IMR-90 (cell line): ENCODE measurements at regions not wholly inside any gene's neighbourhood (a gene's known extent, or its start where the extent isn't known, plus 50 kb on each side); places are given as distances from the start of the nearest gene placed in this dataset.

Source experiments
- ATAC-seq: fragments of 200-7000 bp; cut with Tn5 transposase; 2 replicates; pipeline ENCODE4 v1.9.1; 2020; ENCODE audit warnings: low read depth, mild to moderate bottlenecking, moderate library complexity
- BruUV-seq: library from RNA; stranded (reverse); fragments of 400-500 nt; replicated peaks from 2 replicates; lab custom pipeline; 2021; lab: Mats Ljungman, UMichigan
- CTCF ChIA-PET: fragments of 300-600 bp; formaldehyde crosslinking; extraction: SDS; loops from one replicate; lab custom pipeline; 2021; ENCODE audit warnings: antibody characterized with exemption; lab: Yijun Ruan, JAX
- POLR2A ChIA-PET: fragments of 300-600 bp; sonication (Branson Sonifier 250); formaldehyde crosslinking; loops from one replicate; lab custom pipeline; 2022; ENCODE audit warnings: antibody characterized with exemption; ENCODE audit not compliant: unreplicated experiment; lab: Charles Lee
- DNase-seq: peaks from one replicate; pipeline ENCODE4 v3.0.0; 2013
- H2AFZ ChIP-seq: replicated peaks from 2 replicates; pipeline ENCODE3; 2013; ENCODE audit warnings: low read length, mild to moderate bottlenecking; ENCODE audit not compliant: poor library complexity
- H2AK5ac ChIP-seq: 2 replicates; pipeline ENCODE4 v1.6.1; 2013; ENCODE audit warnings: low read depth, low read length, inconsistent platforms
- H2AK9ac ChIP-seq: replicated peaks from 2 replicates; pipeline ENCODE3; 2013; ENCODE audit warnings: mild to moderate bottlenecking, low read depth, low read length, moderate library complexity; ENCODE audit not compliant: poor library complexity
- H2BK120ac ChIP-seq: 2 replicates; pipeline ENCODE4 v1.6.1; 2013; ENCODE audit warnings: low read depth, low read length, inconsistent platforms
- H2BK15ac ChIP-seq: 3 replicates; pipeline ENCODE4 v1.6.1; 2013; ENCODE audit warnings: low read depth, low read length, inconsistent platforms
- H2BK20ac ChIP-seq: 2 replicates; pipeline ENCODE4 v1.6.1; 2013; ENCODE audit warnings: low read depth, mild to moderate bottlenecking, inconsistent platforms, low read length, moderate library complexity
- H2BK5ac ChIP-seq: 2 replicates; pipeline ENCODE4 v1.6.1; 2013; ENCODE audit warnings: mild to moderate bottlenecking, low read depth, low read length, inconsistent platforms; ENCODE audit not compliant: poor library complexity, severe bottlenecking
- H3K14ac ChIP-seq: replicated peaks from 2 replicates; pipeline ENCODE4 v1.6.1; 2013; ENCODE audit warnings: low read depth, low read length, inconsistent platforms
- H3K18ac ChIP-seq: 2 replicates; pipeline ENCODE4 v1.6.1; 2013; ENCODE audit warnings: low read depth, low read length, control low read depth
- H3K23ac ChIP-seq: 2 replicates; pipeline ENCODE4 v1.6.1; 2013; ENCODE audit warnings: low read depth, low read length, inconsistent platforms
- H3K27ac ChIP-seq: 2 replicates; pipeline ENCODE4 v1.5.1; 2013; ENCODE audit warnings: mild to moderate bottlenecking, control low read depth, low read length; ENCODE audit not compliant: insufficient read depth
- H3K27me3 ChIP-seq: 2 replicates; pipeline ENCODE4 v1.6.1; 2013; ENCODE audit warnings: low read length; ENCODE audit not compliant: control insufficient read depth, insufficient read depth
- H3K36me3 ChIP-seq: 2 replicates; pipeline ENCODE4 v1.6.1; 2013; ENCODE audit warnings: low read length, mixed read lengths; ENCODE audit not compliant: control insufficient read depth, insufficient read depth
- H3K4ac ChIP-seq: 2 replicates; pipeline ENCODE4 v1.6.1; 2013; ENCODE audit warnings: low read depth, low read length, inconsistent platforms
- H3K4me1 ChIP-seq: 2 replicates; pipeline ENCODE4 v1.6.1; 2013; ENCODE audit warnings: low read length, mixed read lengths; ENCODE audit not compliant: control insufficient read depth, insufficient read depth
- H3K4me2 ChIP-seq: 2 replicates; pipeline ENCODE4 v1.6.1; 2013; ENCODE audit warnings: low read depth, mild to moderate bottlenecking, control low read depth, low read length, moderate library complexity
- H3K4me3 ChIP-seq: 2 replicates; pipeline ENCODE4 v1.5.1; 2013; ENCODE audit warnings: low read depth, mild to moderate bottlenecking, control low read depth, low read length, moderate library complexity; ENCODE audit not compliant: insufficient read depth
- H3K56ac ChIP-seq: 2 replicates; pipeline ENCODE4 v1.6.1; 2013; ENCODE audit warnings: low read length, inconsistent platforms; ENCODE audit not compliant: insufficient read depth; ENCODE audit errors: extremely low read depth
- H3K79me1 ChIP-seq, 2 experiments: 2 replicates each; pipeline ENCODE4 v1.6.1; 2013; ENCODE audit warnings: low read length in 2 of 2, inconsistent platforms in 1 of 2, low read depth in 1 of 2
- H3K9ac ChIP-seq: 2 replicates; pipeline ENCODE4 v1.6.1; 2013; ENCODE audit warnings: low read depth, low read length, control low read depth
- H3K9me1 ChIP-seq: 2 replicates; pipeline ENCODE4 v1.6.1; 2013; ENCODE audit warnings: low read length, inconsistent platforms; ENCODE audit not compliant: insufficient read depth
- H3K9me3 ChIP-seq: 2 replicates; pipeline ENCODE4 v1.6.1; 2013; ENCODE audit warnings: low read length; ENCODE audit not compliant: control insufficient read depth, insufficient read depth
- H4K20me1 ChIP-seq: 2 replicates; pipeline ENCODE4 v1.6.1; 2013; ENCODE audit warnings: low read length, inconsistent platforms; ENCODE audit not compliant: insufficient read depth
- H4K5ac ChIP-seq: 2 replicates; pipeline ENCODE4 v1.6.1; 2013; ENCODE audit warnings: mild to moderate bottlenecking, low read depth, low read length, control low read depth
- H4K8ac ChIP-seq, 2 experiments: 2 replicates each; pipeline ENCODE4 v1.6.1; 2013; ENCODE audit warnings: low read depth in 2 of 2, low read length in 2 of 2, control low read depth in 1 of 2, inconsistent platforms in 1 of 2
- H4K91ac ChIP-seq: 2 replicates; pipeline ENCODE4 v1.6.1; 2013; ENCODE audit warnings: low read depth, low read length, inconsistent platforms; ENCODE audit not compliant: insufficient read depth
- BHLHE40 ChIP-seq: fragments of 150-350 bp; IDR thresholded peaks from 2 replicates; pipeline ENCODE4 v1.6.1; 2016; ENCODE audit warnings: mild to moderate bottlenecking, low read depth, low read length
- CEBPB ChIP-seq: IDR thresholded peaks from 2 replicates; pipeline ENCODE4 v1.6.1; 2012; ENCODE audit warnings: low read depth, low read length, improper control_type of control experiment
- CHD1 ChIP-seq: IDR thresholded peaks from 2 replicates; pipeline ENCODE4 v1.6.1; 2012; ENCODE audit warnings: low read depth, low read length, improper control_type of control experiment
- FOS ChIP-seq: fragments of 150-350 bp; IDR thresholded peaks from 2 replicates; pipeline ENCODE4 v1.6.1; 2016; ENCODE audit warnings: low read depth, low read length
- MAFK ChIP-seq: IDR thresholded peaks from 2 replicates; pipeline ENCODE4 v1.6.1; 2012; ENCODE audit warnings: low read depth, low read length, improper control_type of control experiment
- MAZ ChIP-seq: IDR thresholded peaks from 2 replicates; pipeline ENCODE4 v1.6.1; 2012; ENCODE audit warnings: low read depth, mild to moderate bottlenecking, low read length, improper control_type of control experiment, moderate library complexity, borderline replicate concordance
- MXI1 ChIP-seq: IDR thresholded peaks from 2 replicates; pipeline ENCODE4 v1.6.1; 2012; ENCODE audit warnings: low read depth, mild to moderate bottlenecking, low read length, moderate library complexity, borderline replicate concordance
- NFE2L2 ChIP-seq: fragments of 150-350 bp; IDR thresholded peaks from 2 replicates; pipeline ENCODE4 v1.6.1; 2016; ENCODE audit warnings: low read depth, mild to moderate bottlenecking, low read length
- POLR2A ChIP-seq: IDR thresholded peaks from 2 replicates; pipeline ENCODE4 v1.6.1; 2012; ENCODE audit warnings: mild to moderate bottlenecking, low read depth, low read length
- RAD21 ChIP-seq: IDR thresholded peaks from 2 replicates; pipeline ENCODE4 v1.6.1; 2012; ENCODE audit warnings: low read length, improper control_type of control experiment
- RCOR1 ChIP-seq: IDR thresholded peaks from 2 replicates; pipeline ENCODE4 v1.6.1; 2012; ENCODE audit warnings: mild to moderate bottlenecking, low read length, improper control_type of control experiment; ENCODE audit not compliant: insufficient replicate concordance
- RFX5 ChIP-seq: IDR thresholded peaks from 2 replicates; pipeline ENCODE4 v1.8.0; 2012; ENCODE audit warnings: low read depth, mild to moderate bottlenecking, low read length, moderate library complexity
- SMC3 ChIP-seq: fragments of 150-350 bp; IDR thresholded peaks from 2 replicates; pipeline ENCODE4 v1.6.1; 2016; ENCODE audit warnings: low read depth, mild to moderate bottlenecking, antibody characterized with exemption, low read length, moderate library complexity
- WGBS, 2 experiments: methylation state at CpG; one replicate each; pipeline versions ENCODE4 v1.1.5 to v1.1.7; 2013; ENCODE audit warnings: missing lambda C conversion rate in 2 of 2; ENCODE audit not compliant: insufficient read length in 1 of 2; ENCODE audit errors: extremely low coverage in 2 of 2; 5-methylcytosine and 5-hydroxymethylcytosine counted together
- dilution Hi-C: fragments of 300-500 bp; cut with HindIII; formaldehyde crosslinking; loops from one replicate; pipeline ENCODE4 v1.14.3; 2018; ENCODE audit warnings: low sequenced_read_pairs; ENCODE audit not compliant: unreplicated experiment
- in situ Hi-C: fragments of 300-500 bp; cut with MboI; formaldehyde crosslinking; loops from 3 replicates; pipeline ENCODE4 v1.14.3; 2019; ENCODE audit warnings: low sequenced_read_pairs, inconsistent platforms, mixed read lengths
- intact Hi-C: fragments of 100-400 bp; cut with micrococcal nuclease; formaldehyde crosslinking; loops from 2 replicates; pipeline ENCODE4 v1.10.0; 2022
- TF ChIP-seq, protein P1 (sequence below): fragments of 150-350 bp; IDR thresholded peaks from 2 replicates; pipeline ENCODE4 v1.6.1; 2017; ENCODE audit warnings: mild to moderate bottlenecking, antibody characterized with exemption, low read length, low read depth
- TF ChIP-seq, protein P2 (sequence below): fragments of 150-350 bp; IDR thresholded peaks from 2 replicates; pipeline ENCODE4 v1.6.1; 2016; ENCODE audit warnings: low read depth, mild to moderate bottlenecking, low read length, moderate library complexity, borderline replicate concordance
- TF ChIP-seq, protein P3 (sequence below): conservative IDR thresholded peaks from 2 replicates; pipeline ENCODE4 v1.5.1; 2012; ENCODE audit warnings: mild to moderate bottlenecking, low read depth, low read length, improper control_type of control experiment

DNA sequence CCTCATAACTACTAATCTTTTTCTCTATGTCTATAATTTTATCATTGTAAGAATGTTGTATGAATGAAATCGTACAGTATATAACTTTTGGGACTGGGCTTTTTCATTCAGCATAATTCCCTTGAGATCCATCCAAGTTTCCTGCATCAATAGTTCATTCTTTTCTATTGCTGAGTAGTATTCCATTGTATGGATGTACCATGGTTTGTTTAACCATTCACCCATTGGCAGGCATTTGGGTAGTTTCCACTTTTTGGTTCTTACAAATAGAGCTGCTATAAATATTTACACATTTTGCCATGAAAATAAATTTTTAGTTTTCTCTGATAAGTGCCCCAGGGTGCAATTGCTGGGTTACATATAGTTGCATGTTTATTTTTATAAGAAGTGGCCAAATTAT, 659.8 kb downstream of the RAPGEF2 start:
- BruUV-seq: no TSS peak
- Histone ChIP-seq H3K9ac (no peak overlapping the region), H3K4me3 (no peak overlapping the region), H3K4me1 (no peaks in the 10 kb centered on the region), H2AFZ (no peak overlapping the region), H3K4ac (no peak overlapping the region), H3K36me3 (no peaks in the 10 kb centered on the region), H3K14ac (no peak overlapping the region), H4K20me1 (no peaks in the 10 kb centered on the region), H2BK5ac (no peak overlapping the region), H2BK120ac (no peak overlapping the region), H4K91ac (no peak overlapping the region), H3K9me3 (peaks cover 2% of the 10 kb centered on the region; the same call in 1 of the 2 replicates), H3K79me1 (no peaks in the 10 kb centered on the region), H3K56ac (no peak overlapping the region), H4K8ac (no peak overlapping the region), H3K23ac (no peak overlapping the region), H3K27ac (no peak overlapping the region), H4K5ac (no peak overlapping the region), H3K18ac (no peak overlapping the region), H2BK20ac (no peak overlapping the region), H3K4me2 (no peak overlapping the region), H3K9me1 (no peaks in the 10 kb centered on the region), H3K27me3 (no peaks in the 10 kb centered on the region), H2AK9ac (no peak overlapping the region), H2AK5ac (no peak overlapping the region), H2BK15ac (no peak overlapping the region)
- no CpG with 5 or more reads among the region's 1 CpG for WGBS, 2 experiments
- ChIA-PET POLR2A (no interaction called here), CTCF (no interaction called here)
- dilution Hi-C loops: no loop called here
- ATAC-seq: no peak
- no peak for DNase-seq
- in situ Hi-C loops: no loop called here
- TF ChIP-seq, protein P1, sequence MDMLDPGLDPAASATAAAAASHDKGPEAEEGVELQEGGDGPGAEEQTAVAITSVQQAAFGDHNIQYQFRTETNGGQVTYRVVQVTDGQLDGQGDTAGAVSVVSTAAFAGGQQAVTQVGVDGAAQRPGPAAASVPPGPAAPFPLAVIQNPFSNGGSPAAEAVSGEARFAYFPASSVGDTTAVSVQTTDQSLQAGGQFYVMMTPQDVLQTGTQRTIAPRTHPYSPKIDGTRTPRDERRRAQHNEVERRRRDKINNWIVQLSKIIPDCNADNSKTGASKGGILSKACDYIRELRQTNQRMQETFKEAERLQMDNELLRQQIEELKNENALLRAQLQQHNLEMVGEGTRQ: no peak
- TF ChIP-seq, protein P2, sequence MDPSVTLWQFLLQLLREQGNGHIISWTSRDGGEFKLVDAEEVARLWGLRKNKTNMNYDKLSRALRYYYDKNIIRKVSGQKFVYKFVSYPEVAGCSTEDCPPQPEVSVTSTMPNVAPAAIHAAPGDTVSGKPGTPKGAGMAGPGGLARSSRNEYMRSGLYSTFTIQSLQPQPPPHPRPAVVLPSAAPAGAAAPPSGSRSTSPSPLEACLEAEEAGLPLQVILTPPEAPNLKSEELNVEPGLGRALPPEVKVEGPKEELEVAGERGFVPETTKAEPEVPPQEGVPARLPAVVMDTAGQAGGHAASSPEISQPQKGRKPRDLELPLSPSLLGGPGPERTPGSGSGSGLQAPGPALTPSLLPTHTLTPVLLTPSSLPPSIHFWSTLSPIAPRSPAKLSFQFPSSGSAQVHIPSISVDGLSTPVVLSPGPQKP: no peak
- TF ChIP-seq MXI1: no peak
- TF ChIP-seq NFE2L2: no peak
- no peak for TF ChIP-seq RAD21
- no peak for TF ChIP-seq MAFK
- TF ChIP-seq CEBPB: no peak
- TF ChIP-seq FOS: no peak
- TF ChIP-seq, protein P3, sequence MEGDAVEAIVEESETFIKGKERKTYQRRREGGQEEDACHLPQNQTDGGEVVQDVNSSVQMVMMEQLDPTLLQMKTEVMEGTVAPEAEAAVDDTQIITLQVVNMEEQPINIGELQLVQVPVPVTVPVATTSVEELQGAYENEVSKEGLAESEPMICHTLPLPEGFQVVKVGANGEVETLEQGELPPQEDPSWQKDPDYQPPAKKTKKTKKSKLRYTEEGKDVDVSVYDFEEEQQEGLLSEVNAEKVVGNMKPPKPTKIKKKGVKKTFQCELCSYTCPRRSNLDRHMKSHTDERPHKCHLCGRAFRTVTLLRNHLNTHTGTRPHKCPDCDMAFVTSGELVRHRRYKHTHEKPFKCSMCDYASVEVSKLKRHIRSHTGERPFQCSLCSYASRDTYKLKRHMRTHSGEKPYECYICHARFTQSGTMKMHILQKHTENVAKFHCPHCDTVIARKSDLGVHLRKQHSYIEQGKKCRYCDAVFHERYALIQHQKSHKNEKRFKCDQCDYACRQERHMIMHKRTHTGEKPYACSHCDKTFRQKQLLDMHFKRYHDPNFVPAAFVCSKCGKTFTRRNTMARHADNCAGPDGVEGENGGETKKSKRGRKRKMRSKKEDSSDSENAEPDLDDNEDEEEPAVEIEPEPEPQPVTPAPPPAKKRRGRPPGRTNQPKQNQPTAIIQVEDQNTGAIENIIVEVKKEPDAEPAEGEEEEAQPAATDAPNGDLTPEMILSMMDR: no peak
- TF ChIP-seq RFX5: no peak
- no peak for TF ChIP-seq RCOR1
- TF ChIP-seq BHLHE40: no peak
- TF ChIP-seq POLR2A: no peak
- TF ChIP-seq MAZ: no peak
- TF ChIP-seq SMC3: no peak
- TF ChIP-seq CHD1: no peak
- intact Hi-C loops: no loop called here
